GM18498 (cell line): ENCODE measurements at regions not wholly inside any gene's neighbourhood (a gene's known extent, or its start where the extent isn't known, plus 50 kb on each side); places are given as distances from the start of the nearest gene placed in this dataset.
A peak's percentile ranks its signal among the peaks of the same experiment; 100 is the strongest.
"Not testable (repeated sequence)": the region's sequence is repeated elsewhere in the genome, so short reads cannot be mapped to it uniquely, and the experiment has no call there.

Source experiments
- ATAC-seq: cut with Tn5 transposase; IDR thresholded peaks from one replicate; pipeline ENCODE4 v1.9.1; 2021; ENCODE audit warnings: mild to moderate bottlenecking, moderate library complexity; ENCODE audit not compliant: unreplicated experiment

- no peak for ATAC-seq
These were observed 102.9 kb upstream of the SPATA12 start for GRCh38 chr3:56957522-56957921.

DNA sequence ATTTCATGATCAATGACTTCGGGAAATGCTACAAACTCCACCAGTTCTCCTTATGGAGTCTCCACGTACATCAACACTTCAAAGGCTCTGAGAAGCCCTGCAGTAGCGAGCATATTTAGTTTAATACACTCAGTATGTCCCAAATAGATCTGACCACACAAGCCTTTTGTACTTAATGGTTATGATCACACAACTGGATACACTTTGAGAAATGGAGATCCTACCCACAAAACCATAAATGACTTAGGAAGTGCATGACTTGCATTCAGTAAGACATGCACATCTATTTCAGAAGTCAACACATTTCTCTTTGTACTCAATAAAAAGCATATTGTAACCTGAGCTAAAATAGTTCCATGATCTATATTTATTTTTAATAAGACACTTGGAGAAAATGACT, 103.6 kb upstream of the SPATA12 start:
- ATAC-seq, result no peak

DNA sequence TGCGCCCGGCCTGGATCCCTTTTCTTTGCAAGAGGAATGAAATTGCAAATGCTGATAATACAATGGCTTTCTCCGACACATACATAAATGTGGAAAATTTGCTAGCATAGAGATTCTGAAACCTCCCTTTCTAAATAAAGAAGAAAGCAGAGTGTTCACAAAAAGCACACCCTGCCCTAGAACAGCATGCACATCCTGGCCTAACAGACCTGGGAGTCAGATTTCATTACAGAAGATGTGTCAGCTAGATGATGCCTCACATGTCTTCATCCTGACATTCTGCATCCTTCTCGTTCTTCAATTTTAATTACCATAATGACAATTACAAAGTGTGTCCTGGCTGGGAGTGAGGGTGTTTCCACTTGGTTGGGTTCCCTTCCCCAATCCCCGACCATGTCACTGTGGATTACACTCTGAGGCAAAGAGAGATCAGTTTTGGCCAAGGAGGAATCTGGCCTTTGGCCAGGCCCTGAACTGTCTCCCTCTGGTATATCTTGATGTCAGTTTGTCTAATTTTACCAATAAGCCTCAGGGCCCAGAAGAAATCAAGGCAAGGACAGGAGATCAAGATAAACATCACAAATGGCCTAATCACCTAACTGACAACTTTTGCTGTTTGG, 104.9 kb upstream of the SPATA12 start:
- ATAC-seq, result no peak

DNA sequence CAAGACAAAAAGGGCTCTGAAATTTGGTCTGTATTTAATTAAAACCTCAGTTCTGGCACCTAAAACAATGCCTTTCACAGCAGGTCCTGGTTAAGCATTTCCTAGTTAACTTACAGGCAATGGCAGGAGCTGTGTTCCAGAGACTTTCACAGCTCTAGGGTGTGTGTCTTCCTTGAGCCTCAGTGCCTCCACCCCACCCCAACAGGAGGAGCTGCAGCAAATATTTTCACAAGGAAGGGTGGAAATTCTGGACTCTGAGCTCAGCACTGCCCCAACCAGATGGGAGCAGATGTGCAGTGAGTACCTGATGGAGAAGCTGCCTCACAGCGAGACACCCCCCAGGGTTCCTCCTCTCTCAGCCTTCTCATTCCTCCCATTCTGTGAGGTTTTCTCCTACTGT, 106.3 kb upstream of the SPATA12 start:
- no peak for ATAC-seq

DNA sequence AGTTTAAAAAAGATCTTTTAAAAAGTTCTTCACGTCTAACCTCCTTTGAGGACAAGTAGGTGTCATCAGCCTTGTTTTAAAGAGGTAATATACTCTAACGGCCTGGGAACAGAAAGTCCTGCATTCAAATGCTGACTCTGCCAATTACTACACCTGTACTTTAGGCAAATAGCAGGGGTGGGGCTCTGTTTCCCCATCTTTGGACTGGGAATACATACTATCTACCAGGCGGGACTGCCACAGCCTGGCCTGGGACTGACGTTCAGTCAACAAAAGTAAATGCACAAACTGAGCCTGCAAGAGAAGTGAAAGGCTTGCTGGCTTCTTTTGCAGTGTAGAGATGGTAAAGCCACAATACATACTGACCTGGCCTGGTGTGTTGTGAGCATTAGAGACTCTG, 107.6 kb upstream of the SPATA12 start:
- no peak for ATAC-seq

DNA sequence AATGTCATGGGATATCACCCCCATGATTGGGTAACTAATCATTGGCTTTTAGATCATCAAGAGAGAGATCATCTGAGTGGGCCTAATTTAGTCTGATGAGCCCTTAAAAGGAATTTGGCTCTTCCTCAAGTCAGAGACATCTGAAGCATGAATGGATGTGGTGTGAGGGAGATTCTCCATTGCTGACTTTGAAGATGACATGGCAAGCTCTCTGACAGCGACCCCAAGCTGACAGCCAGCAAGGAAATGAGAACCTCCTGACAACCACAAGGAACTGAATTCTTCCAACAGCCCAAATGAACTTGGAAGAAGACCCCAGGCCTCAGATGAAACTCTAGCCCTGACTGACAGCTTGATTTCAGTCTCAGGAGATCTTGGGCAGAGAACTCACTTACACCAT, 108.4 kb upstream of the SPATA12 start:
- no peak for ATAC-seq

DNA sequence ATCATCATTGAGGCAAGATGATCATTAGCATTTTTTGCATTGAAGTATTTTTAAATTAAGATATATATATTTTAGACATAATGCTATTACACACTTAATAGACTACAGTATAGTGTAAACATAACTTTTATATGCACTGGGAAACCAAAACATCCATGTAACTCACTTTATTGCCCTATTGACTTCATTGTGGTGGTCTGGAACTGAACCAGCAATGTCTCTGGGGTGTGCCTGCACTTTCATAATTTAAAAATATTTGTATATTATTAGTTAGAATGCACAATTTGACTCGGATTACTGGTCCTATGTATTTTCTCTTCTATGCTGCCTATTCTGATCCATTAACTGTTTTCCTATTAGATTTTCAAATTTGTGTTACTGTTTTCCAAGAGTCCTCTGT, 109.1 kb upstream of the SPATA12 start:
- ATAC-seq, result no peak

DNA sequence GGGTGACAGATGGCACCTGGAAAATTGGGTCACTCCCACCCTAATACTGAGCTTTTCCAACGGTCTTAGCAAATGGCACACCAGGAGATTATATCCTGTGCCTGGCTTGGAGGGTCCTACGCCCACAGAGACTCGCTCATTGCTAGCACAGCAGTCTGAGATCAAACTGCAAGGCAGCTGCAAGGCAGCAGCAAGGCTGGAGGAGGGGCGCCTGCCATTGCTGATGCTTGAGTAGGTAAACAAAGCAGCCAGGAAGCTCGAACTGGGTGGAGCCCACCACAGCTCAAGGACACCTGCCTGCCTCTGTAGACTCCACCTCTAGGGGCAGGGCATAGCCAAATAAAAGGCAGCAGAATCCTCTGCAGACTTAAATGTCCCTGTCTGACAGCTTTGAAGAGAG, 115.1 kb upstream of the SPATA12 start:
- ATAC-seq, result not testable (repeated sequence)

DNA sequence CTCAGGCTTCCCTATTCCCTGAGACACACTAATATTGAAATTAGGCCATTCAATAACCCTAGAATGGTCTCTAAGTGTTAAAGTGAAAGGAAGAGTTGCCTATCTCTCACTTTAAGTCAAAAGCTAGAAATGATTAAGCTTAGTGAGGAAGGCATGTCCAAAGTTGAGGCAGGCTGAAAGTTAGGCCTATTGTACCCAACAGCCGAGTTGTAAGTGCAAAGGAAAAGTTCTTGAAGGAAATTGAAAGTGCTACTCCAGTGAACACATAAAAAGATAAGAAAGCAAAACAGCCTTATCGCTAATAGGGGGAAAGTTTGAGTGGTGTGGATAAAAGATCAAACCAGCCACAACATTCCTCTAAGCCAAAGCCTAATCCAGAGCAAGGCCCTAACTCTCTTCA, 117.9 kb upstream of the SPATA12 start:
- peak; percentile 44 for ATAC-seq

GRCh38 chr3:56940976-56941375, 119.5 kb upstream of the SPATA12 start:
- ATAC-seq, result no peak

DNA sequence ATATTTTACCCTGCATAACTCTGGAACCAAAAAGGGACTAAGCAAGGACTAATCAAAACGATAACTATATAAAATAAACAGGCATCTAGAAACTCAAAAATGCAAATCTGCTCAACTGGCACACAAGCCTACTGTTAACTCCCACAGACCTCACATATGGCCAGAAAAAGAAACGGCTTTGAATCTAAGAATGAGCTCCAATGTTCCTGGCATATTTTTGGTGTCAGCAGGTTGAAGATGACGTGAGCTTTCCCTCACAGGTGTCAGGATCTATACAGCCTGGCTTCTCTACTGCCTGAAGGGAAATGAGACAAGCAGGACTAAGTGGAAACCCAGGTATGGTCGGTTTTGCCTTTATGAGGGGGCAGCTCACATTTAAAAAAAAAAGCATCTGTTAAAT, 120.1 kb upstream of the SPATA12 start:
- no peak for ATAC-seq

DNA sequence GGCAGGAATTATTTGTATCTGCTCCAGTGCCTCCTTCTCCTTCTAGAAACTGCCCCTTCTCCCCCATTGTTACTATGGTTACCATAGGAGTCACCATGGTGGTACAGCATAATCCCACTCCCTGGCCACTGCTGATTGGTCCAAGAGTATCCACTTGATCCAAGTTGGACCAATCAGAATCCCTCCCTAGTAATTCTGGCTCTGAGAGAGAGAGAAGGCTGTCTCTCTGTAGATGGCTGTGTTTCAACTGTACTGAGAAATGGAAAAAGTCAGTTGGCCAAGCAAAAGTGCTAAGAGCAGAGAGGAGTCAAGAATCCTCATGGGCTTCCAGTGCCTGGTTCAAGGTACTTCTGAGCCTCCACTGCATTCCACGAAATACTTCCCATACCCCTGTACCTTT, 120.6 kb upstream of the SPATA12 start:
- ATAC-seq, result no peak

GRCh38 chr3:56938530-56938929, 121.9 kb upstream of the SPATA12 start:
- ATAC-seq, result no peak

DNA sequence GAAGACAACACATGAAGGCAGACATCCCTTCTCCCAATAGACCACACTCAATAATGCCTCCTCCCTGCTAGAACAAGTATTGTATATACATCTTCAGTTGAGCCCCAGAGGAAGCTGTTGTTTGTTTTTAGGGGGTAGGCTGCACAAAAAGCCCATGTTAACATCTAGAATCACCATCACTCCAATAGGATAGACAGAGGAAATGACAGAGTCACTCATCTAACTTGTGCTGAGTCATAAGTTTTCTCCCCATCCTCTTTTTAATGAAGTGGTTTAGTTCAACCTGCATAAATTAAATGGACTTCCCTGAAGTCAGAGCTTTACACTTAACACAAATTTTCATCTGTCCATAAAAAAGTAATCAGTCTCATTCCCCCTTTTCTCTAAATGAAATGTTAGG, 122.9 kb upstream of the SPATA12 start:
- no peak for ATAC-seq

DNA sequence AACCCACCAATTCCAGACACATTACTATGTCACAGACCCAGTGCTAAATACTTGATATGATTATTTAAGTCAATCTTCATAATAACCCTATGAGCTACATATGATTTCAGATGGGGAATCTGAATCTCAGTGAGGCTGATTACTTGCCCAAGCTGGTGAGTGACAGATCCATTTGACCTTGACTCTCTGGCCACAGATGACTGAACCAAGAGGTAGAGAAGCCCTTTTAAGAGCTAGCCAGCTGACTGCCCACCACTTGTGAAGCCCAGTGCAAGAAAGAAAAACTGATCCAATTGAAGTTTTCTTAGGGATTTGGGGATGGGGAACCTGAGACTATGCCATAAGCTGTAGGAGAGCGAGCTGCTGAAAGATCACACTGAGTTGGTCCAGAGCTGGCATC, 124.7 kb upstream of the SPATA12 start:
- ATAC-seq, result no peak

- ATAC-seq, result not testable (repeated sequence)
These were observed 126.0 kb upstream of the SPATA12 start for GRCh38 chr3:56934481-56934880.

- ATAC-seq, result no peak
These were observed 126.7 kb upstream of the SPATA12 start for GRCh38 chr3:56933803-56934202.

- no peak for ATAC-seq
These were observed 127.6 kb upstream of the SPATA12 start for GRCh38 chr3:56932866-56933265.

DNA sequence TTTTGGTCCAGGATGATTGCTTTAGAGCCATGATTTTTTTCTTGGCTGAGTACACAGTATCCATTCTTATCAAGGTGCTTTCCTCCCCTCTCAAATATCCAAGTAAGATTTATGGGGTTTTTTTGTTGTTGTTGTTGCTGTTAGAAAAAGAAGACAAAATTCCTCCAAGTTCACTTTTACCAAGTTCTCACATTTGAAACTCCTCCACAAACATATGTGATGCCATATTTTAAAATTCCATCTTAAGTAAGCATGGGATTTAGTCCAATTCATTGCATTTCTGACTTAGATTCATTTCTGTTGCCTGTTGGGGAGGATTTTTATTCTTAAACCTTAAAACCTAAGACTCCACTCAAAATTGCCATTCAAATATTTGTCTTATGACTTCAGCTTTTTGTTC, 128.6 kb upstream of the SPATA12 start:
- no peak for ATAC-seq

DNA sequence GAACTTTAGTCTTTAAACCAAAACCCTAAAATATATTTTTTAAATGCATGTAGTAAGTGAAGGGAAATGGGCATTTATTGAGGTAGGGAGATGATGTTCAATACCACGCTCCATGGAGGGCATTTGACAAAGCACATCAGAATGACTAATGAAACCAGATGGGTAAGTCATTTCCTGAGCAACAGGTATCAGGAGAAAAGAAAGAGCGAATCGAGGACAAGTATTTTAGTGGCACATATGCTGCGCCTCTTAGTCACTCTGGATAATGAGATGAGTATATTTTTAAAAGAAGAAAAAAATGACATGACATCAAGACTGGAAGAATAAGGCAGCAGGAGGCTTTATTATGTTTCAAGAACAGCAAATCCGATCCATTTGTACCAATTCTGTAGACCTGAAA, 129.0 kb upstream of the ARHGEF3 start:
- ATAC-seq, result no peak

GRCh38 chr3:56929809-56930615, 128.3 kb upstream of the ARHGEF3 start:
- ATAC-seq, result no peak

DNA sequence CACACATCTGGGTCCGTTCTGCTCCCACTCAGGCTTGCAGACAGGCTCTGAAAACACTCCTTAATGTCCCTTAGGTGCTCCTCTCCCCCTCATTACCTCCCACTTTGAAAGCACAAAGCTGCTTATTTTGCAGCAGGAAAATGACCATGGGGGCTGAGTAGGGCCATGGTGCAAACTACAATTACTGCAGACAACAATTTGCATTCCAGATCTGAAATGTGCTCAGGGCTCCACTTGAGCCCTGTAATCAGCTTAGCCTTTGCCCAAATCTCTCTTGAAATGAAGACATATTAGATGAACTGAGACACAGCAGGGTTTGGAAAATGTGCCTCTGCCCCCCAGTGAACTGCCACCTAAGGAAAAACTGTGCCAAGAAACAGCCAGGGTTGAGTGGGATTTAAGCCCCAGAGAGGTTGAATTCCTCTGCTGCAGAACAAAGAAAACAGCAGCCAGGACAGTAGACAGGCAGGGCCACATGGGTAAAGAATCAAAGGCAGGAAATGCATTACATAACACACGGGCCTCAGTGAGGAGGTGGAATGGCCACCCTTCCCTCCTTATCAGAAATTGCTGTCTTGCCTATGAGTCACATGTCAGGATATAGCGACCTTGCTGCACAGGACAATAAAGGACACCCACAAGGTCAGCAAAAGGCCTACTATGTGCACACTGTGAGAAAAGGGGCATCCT, 126.8 kb upstream of the ARHGEF3 start:
- no peak for ATAC-seq
